ENCODE measurements at regions not wholly inside any gene's neighbourhood (a gene's known extent, or its start where the extent isn't known, plus 50 kb on each side); places are given as distances from the start of the nearest gene placed in this dataset.

DNA sequence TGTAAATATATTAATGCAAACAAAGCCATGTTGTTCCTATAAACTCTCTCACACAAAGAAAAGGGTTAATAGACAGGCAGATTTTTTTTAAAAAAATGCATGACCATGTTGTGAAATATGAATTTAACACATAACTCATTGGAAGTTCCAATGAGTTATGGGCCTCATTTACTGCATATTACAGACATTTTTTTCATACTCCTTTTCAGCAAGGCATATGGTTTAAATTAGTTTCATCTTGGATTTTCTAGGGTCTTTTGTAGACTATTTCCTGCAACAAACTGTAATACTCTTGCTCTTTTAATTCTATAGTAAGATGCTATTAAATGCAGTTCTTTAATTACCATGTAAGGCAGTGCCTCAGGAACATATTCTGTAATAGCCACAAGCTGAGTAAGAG is 323.1 kb downstream of the GBA3 start:
- TF ChIP-seq, protein P1, sequence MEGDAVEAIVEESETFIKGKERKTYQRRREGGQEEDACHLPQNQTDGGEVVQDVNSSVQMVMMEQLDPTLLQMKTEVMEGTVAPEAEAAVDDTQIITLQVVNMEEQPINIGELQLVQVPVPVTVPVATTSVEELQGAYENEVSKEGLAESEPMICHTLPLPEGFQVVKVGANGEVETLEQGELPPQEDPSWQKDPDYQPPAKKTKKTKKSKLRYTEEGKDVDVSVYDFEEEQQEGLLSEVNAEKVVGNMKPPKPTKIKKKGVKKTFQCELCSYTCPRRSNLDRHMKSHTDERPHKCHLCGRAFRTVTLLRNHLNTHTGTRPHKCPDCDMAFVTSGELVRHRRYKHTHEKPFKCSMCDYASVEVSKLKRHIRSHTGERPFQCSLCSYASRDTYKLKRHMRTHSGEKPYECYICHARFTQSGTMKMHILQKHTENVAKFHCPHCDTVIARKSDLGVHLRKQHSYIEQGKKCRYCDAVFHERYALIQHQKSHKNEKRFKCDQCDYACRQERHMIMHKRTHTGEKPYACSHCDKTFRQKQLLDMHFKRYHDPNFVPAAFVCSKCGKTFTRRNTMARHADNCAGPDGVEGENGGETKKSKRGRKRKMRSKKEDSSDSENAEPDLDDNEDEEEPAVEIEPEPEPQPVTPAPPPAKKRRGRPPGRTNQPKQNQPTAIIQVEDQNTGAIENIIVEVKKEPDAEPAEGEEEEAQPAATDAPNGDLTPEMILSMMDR (IDR thresholded peaks at IDR 0.05): no peak
- TF ChIP-seq POLR2A (IDR thresholded peaks at IDR 0.05): no peak
